NCI-H2196 (cell line): ENCODE measurements at regions not wholly inside any gene's neighbourhood (a gene's known extent, or its start where the extent isn't known, plus 50 kb on each side); places are given as distances from the start of the nearest gene placed in this dataset.

Experiments
- DNase-seq: peaks from one replicate; lab custom pipeline; 2025; ENCODE audit not compliant: unreplicated experiment; lab: John Stamatoyannopoulos, UW

DNA sequence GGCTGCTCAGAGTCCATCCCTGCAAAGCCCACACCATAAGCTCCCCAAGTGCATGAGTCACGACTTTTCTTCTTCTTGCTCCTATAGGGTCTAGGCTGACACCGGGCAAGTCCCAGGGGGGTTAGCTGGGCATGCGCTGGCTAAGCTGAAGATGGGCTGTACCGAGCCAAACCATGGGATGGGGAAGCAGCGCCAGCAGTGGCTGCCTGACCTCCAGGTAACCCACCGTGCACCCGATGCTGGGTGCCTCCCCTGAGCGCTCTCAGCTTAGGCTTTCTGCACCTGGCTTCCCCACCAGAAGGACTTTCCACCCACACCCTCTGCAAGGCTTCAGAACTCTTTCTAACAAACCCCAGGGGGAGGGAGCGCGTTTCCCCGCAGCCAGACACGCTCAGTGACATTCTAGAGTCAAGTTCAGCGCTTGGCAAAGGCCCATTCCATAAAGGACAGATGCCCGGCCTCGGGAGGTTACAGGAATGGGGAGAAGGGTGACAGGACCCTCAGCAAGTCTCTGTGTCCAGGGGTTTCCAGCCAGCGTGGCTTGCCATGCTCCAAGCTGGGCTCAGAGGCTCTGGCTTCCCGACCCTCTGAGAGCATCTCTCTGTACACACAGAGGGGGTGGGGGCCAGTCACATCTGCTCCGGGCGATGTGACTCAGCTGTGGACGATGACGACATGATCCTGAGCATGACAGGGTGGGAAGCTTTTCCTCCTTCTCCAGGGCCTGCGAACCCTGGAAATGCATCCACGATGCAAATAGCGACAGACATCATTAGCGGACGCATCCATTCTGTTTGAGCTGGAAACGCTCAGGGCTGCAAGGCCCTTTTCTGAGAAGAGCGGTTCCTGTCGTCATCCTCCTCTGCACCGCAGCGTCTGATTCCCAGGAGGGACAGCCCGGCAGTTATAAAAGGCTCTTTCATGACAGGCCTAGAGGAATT, 107.8 kb downstream of the SIK1 start:
- no peak for DNase-seq

GRCh38 chr21:43318368-43318767, 108.6 kb downstream of the SIK1 start:
- DNase-seq: no peak

- no peak for DNase-seq
These were observed 109.0 kb downstream of the SIK1 start for GRCh38 chr21:43317959-43318358.

DNA sequence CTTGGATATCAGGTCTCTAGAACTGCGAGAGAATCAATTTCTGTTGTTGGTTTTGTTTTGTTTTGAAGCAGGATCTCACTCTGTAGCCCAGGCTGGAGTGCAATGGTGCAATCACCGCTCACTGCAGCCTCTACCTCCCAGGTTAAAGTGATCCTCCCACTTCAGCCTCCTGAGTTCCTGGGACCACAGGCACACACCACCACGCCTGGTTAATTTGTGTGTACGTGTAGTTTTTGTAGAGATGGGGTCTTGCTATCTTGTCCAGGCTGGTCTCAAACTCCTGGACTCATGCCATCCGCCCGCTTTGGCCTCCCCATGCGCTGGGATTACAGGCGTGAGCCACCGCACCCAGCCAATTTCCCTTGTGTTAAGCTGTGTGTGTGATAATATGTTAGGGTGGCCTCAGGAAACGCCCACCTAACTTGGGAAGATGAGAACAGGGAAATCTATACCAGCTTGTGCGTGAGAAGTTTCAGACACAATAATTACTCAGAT, 109.6 kb downstream of the SIK1 start:
- no peak for DNase-seq

GRCh38 chr21:43316156-43316845, 110.6 kb downstream of the SIK1 start:
- no peak for DNase-seq

DNA sequence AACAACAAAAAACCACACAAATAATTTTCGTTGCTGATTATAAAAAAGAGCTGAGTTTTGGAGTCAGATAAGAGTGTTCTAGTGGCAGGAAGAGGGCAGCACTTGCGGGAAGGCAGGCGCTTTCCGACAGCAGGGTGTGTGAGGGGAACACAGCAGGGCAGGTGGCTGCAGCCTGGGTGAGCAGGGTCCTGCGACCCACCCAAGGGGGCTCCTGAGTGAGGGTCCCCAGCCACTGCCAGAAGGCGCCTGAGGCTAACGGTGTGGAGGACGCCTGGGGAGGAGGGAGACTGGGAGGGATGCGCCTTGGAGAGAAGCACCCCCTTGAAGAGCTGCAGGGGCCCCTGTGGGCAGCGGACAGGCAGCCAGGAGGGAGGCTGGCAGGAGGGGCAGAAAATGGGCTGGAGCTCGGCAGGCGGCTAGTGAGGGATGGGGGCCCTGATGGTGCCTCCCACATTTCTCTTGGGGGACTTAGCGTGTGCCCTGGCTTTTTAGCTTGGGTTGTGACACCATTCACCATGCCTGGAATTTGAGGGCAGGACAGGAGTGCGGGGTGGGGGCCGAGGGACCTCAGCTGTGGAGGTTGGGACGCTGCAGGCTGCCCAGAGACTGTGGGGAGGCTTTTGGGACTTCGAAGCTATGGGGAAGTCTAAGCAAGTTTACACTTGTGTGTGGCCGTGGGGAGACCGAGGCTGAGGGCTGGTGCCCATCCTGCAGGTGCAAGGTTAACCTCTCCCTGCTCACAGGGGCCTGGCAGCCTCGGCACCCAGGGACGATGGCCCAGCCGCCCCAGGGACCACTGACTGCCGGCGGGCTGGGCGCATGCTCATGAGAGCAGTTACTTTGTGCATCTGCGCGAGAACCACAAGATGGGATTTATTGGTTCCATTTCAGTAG, 111.4 kb downstream of the SIK1 start:
- no peak for DNase-seq

DNA sequence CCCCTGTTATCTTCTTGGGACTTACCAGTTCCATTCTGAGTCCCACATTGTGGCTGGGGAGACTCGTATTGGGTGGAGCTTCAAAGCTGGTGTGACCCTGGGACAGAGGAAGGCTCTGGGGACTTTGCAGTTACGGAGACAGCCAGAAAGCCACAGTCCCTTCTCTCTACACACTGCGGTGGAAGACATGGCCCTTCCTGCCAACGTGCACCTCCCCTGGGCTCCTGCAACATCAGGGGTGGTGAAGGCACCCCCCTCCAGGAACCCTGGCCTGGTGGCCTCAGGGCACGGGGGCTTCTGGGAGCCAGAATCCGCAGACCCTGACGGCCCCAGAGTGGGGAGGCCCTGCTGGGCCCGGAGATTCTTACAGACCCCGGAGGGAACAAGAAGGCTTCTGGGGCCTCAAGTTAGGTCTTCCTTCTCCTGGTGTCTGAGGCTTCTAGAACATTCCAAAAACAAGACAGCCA, 113.0 kb downstream of the SIK1 start:
- DNase-seq: no peak

- no peak for DNase-seq
These were observed 113.6 kb downstream of the SIK1 start for GRCh38 chr21:43313221-43313938.

- DNase-seq: peak; percentile 29
These were observed 114.2 kb downstream of the SIK1 start for GRCh38 chr21:43312751-43313169.

GRCh38 chr21:43312011-43312410, 114.9 kb downstream of the SIK1 start:
- no peak for DNase-seq

- peak; percentile 83 for DNase-seq
These were observed 115.6 kb downstream of the SIK1 start for GRCh38 chr21:43311301-43311817.

DNA sequence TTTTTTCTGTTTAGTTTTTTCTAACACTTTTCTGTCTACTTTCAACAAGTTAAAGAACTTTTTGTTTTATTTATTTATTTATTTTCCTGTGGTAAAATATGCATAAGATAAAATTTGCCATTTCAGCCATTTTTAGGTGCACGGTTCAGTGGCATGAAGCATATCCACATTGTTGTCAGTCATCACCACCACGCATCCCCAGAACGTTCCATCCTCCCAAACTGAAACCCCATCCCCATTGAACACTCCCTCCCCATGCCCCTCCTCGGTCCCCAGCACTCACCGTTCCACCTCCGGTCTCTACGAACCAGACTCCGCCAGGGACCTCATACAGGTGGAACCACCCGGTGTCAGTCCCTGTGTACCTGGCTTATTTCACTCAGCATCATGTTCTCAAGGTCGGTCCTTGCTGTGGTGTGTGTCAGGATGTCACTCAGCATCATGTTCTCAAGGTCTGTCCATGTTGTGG, 118.1 kb downstream of the SIK1 start:
- DNase-seq: no peak

DNA sequence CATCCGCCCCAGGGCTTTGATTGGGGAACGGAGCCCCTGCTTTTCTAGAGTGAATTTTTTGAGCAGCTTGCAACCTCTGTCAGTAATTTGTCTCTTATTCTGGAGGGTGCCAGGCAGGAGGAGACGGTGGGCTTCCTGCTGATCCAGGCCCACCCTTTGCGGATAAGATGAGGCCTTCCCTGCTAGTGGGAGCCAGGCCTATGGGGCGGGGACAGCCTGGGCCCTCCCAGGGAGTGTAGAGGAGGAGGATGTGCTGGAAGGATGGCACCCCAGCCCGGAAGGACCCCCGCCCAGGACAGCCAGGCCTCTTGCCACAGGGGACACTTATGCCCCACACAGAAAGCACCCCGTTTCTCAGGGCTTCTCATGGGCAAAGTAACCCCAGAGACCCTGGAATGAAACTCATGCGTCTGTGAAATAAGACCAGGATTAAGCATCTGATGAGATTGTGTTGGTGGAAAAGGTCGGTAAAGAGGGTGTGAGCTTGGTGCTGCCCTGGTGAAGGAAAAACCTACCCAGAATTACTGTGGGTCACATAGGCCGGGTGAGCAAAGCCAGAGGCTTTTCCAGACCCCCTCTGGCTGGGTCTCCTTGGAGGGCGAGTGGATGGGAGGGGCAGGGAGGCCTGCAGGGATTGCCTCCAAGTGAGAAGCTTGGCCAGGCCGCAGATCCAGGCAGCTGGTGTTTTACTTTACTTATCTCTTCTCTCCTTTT, 118.7 kb downstream of the SIK1 start:
- no peak for DNase-seq

DNA sequence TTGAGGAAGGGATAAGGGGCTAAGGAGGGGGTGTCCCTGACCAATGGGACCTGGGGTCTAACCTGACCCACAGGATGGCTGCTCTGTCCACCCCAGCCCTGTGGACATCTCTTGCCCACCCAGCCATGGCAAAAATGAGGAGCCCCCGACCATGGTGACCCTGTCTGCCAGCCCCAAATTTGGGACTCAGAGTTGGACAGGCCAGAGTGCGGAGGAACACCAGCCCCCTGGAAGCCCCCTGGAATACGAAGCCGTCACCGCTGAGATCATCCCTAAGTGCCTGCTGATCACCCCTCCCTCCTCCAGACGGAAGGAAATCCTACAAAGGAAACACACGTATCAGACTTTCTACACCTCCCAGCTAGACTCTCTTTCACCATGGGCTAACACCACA, 119.3 kb downstream of the SIK1 start:
- no peak for DNase-seq

DNA sequence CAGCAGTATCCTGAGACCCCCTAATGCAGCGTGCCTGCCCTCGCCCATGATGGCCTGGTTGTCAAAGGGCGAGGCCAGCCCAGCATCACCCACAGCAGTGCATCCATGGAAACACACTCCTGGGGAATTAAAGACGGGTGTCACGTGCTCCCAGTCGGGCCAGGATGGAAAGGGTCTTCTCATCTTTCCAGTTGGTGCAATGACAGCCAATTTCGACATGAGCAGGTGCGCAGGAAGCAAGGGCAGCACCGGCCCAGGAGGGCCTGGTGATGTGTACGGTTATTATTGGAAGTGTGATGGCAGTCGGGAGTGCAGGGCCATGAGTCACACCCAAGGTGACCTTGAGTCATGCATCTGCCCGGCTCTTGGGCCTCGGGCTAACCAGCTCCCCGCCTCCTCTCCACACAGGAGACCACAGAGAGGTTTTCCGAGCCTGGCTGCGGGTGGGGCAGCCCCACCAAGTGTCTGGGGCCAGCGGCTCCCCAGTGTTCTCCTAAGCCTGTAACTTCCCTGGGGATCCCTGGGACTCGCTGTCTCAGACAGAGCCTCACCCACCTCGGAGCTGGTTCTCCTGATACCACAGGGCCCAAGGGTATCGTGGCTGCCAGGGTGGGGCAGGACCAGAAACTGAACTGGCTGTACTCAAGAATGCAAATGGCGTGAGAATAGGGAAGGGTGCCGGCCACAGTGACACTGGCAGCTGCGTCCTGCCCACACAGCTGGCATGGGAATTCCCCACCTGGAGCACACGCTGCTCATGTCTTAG, 119.8 kb downstream of the SIK1 start:
- DNase-seq: peak; percentile 78

DNA sequence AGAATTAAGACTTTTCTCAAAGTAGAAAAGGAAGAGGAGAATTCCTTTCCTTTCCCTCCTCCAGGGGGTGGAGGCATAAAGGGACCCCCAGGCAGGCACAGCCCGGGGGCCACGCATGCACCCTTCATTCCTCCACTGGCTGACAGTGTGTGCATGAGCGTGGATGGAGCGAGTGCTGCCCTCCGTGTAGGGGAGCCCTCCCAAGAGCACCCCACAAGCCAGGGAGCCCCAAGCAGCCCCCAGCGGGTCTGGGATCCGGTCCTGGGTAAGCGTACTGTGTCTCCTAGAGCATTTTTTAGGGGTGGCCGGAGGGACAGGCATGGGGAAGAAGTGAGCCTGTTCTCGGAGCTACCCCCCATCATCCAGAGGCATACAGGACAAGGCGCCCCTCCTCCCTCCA, 120.5 kb downstream of the SIK1 start:
- DNase-seq: no peak

GRCh38 chr21:43305811-43306311, 121.1 kb downstream of the SIK1 start:
- DNase-seq: no peak

GRCh38 chr21:43305336-43305665, 121.6 kb downstream of the SIK1 start:
- no peak for DNase-seq
